ENCODE measurements at regions not wholly inside any gene's neighbourhood (a gene's known extent, or its start where the extent isn't known, plus 50 kb on each side); places are given as distances from the start of the nearest gene placed in this dataset.

DNA sequence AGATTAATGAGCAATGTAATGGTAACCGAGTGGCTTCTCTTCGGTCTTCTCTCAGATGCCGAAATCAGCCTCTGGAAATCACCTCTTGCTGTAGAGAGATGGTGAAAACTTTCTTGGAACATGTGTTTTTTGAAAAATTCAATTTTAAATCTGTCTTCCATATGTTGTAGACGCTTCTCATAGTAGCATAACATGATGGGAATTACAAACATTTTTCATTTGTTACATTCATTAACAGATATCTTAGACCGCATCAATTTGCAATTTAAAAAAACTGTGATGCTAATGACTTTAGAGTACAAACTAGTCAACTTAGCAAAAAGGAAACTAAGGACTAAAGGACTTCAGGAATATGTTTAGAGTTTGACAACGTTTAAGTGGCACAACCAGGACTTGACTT lies 275.2 kb downstream of the ASXL3 start:
- Histone ChIP-seq H3K79me2 (ENCODE audit: insufficient read depth, low read length) (no peaks in the 10 kb centered on the region), H2AFZ (ENCODE audit: low read length) (no peak overlapping the region), H3K4me1 (ENCODE audit: insufficient read depth, low read length, poor library complexity, severe bottlenecking) (no peaks in the 10 kb centered on the region), H3F3A (ENCODE audit: low read depth) (no peaks in the 10 kb centered on the region), H3K36me3 (ENCODE audit: insufficient read depth, low read length) (no peaks in the 10 kb centered on the region), H3K4me2 (ENCODE audit: low read depth, low read length, poor library complexity, severe bottlenecking) (no peak overlapping the region), H3K4me3 (ENCODE audit: low read length, poor library complexity, severe bottlenecking) (no peak overlapping the region), H4K20me1 (ENCODE audit: insufficient read depth, low read length, poor library complexity, severe bottlenecking) (no peaks in the 10 kb centered on the region), H3K27me3 (ENCODE audit: insufficient read depth, low read length, poor library complexity, severe bottlenecking) (no peaks in the 10 kb centered on the region), H3K9me2 (replicated peaks; ENCODE audit: low read depth, low read length) (no peaks in the 10 kb centered on the region), H3K9ac (ENCODE audit: low read depth, low read length, poor library complexity, severe bottlenecking) (no peak overlapping the region), H3K9me3 (ENCODE audit: insufficient read depth, low read depth, low read length) (no peaks in the 10 kb centered on the region)
- TF ChIP-seq, protein P1, sequence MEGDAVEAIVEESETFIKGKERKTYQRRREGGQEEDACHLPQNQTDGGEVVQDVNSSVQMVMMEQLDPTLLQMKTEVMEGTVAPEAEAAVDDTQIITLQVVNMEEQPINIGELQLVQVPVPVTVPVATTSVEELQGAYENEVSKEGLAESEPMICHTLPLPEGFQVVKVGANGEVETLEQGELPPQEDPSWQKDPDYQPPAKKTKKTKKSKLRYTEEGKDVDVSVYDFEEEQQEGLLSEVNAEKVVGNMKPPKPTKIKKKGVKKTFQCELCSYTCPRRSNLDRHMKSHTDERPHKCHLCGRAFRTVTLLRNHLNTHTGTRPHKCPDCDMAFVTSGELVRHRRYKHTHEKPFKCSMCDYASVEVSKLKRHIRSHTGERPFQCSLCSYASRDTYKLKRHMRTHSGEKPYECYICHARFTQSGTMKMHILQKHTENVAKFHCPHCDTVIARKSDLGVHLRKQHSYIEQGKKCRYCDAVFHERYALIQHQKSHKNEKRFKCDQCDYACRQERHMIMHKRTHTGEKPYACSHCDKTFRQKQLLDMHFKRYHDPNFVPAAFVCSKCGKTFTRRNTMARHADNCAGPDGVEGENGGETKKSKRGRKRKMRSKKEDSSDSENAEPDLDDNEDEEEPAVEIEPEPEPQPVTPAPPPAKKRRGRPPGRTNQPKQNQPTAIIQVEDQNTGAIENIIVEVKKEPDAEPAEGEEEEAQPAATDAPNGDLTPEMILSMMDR (conservative IDR thresholded peaks at IDR 0.05; ENCODE audit: low read length): no peak
- TF ChIP-seq EZH2phosphoT487 (IDR thresholded peaks at IDR 0.05; ENCODE audit: borderline replicate concordance): no peak

DNA sequence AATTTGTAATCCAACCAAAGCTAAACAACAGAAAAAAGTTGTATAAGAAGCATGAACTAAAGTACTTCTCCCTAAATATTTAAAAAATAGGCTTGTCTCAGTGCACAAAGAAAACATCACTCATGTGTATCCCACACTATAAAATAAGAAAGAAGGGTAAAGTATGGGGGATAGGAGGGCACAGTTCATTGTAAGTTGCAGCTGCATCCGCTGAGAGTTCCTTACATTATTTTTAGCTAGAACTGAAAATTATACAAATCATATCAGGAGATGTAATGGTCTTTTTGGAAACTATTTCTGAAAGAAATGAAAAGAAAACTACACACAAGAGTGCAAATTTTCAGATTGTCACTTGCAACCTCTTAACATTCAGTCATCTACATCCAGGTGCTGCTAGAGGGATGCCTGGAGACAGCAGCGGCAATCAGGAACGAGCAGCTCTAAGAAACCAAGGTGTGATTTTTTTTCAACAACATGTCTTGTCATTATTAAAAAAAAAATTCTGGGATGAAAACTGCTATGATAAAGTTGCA lies 273.6 kb downstream of the ASXL3 start:
- no peaks in the 10 kb centered on the region for H4K20me1 ChIP-seq (ENCODE audit: insufficient read depth, low read length, poor library complexity, severe bottlenecking)
- H3K9ac ChIP-seq (ENCODE audit: low read depth, low read length, poor library complexity, severe bottlenecking): no peak overlapping the region
- no peaks in the 10 kb centered on the region for H3K4me1 ChIP-seq (ENCODE audit: insufficient read depth, low read length, poor library complexity, severe bottlenecking)
- no peaks in the 10 kb centered on the region for H3F3A ChIP-seq (ENCODE audit: low read depth)
- no peaks in the 10 kb centered on the region for H3K79me2 ChIP-seq (ENCODE audit: insufficient read depth, low read length)
- H3K4me3 ChIP-seq (ENCODE audit: low read length, poor library complexity, severe bottlenecking): no peak overlapping the region
- H2AFZ ChIP-seq (ENCODE audit: low read length): no peak overlapping the region
- no peaks in the 10 kb centered on the region for H3K27me3 ChIP-seq (ENCODE audit: insufficient read depth, low read length, poor library complexity, severe bottlenecking)
- H3K36me3 ChIP-seq (ENCODE audit: insufficient read depth, low read length): no peaks in the 10 kb centered on the region
- no peak overlapping the region for H3K4me2 ChIP-seq (ENCODE audit: low read depth, low read length, poor library complexity, severe bottlenecking)
- no peaks in the 10 kb centered on the region for H3K9me2 ChIP-seq (replicated peaks; ENCODE audit: low read depth, low read length)
- TF ChIP-seq, protein P1 (conservative IDR thresholded peaks at IDR 0.05; ENCODE audit: low read length): no peak
- no peak for TF ChIP-seq EZH2phosphoT487 (IDR thresholded peaks at IDR 0.05; ENCODE audit: borderline replicate concordance)
- H3K9me3 ChIP-seq (ENCODE audit: insufficient read depth, low read depth, low read length): no peaks in the 10 kb centered on the region

DNA sequence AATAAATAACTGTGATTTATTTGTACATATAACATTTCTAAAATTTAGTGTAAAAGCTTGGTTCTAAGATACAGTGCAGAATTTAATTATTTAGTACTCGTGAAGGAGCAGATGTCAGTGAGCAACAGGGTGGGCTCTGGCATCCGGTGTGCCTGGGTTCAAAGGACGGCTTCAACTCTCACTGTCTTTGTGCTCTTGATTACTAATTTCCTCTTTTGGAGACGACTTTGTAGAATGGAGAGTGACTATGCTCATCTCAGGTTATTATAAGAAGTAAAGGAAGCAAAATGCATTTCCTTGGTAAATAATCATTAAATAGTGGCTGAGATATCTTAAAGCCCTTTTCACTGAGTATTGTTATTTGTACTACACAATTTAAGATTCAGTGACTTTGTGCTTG lies 271.7 kb downstream of the ASXL3 start:
- H3F3A ChIP-seq (ENCODE audit: low read depth): no peaks in the 10 kb centered on the region
- H3K27me3 ChIP-seq (ENCODE audit: insufficient read depth, low read length, poor library complexity, severe bottlenecking): no peaks in the 10 kb centered on the region
- no peaks in the 10 kb centered on the region for H3K79me2 ChIP-seq (ENCODE audit: insufficient read depth, low read length)
- no peak overlapping the region for H3K4me3 ChIP-seq (ENCODE audit: low read length, poor library complexity, severe bottlenecking)
- H3K9me2 ChIP-seq (replicated peaks; ENCODE audit: low read depth, low read length): no peaks in the 10 kb centered on the region
- H2AFZ ChIP-seq (ENCODE audit: low read length): no peak overlapping the region
- H3K9me3 ChIP-seq (ENCODE audit: insufficient read depth, low read depth, low read length): no peaks in the 10 kb centered on the region
- no peak overlapping the region for H3K4me2 ChIP-seq (ENCODE audit: low read depth, low read length, poor library complexity, severe bottlenecking)
- H4K20me1 ChIP-seq (ENCODE audit: insufficient read depth, low read length, poor library complexity, severe bottlenecking): no peaks in the 10 kb centered on the region
- no peak overlapping the region for H3K9ac ChIP-seq (ENCODE audit: low read depth, low read length, poor library complexity, severe bottlenecking)
- H3K36me3 ChIP-seq (ENCODE audit: insufficient read depth, low read length): no peaks in the 10 kb centered on the region
- H3K4me1 ChIP-seq (ENCODE audit: insufficient read depth, low read length, poor library complexity, severe bottlenecking): no peaks in the 10 kb centered on the region
- no peak for TF ChIP-seq EZH2phosphoT487 (IDR thresholded peaks at IDR 0.05; ENCODE audit: borderline replicate concordance)
- TF ChIP-seq, protein P1 (conservative IDR thresholded peaks at IDR 0.05; ENCODE audit: low read length): no peak

All from Loucy (cell line).